ENCODE measurements at regions not wholly inside any gene's neighbourhood (a gene's known extent, or its start where the extent isn't known, plus 50 kb on each side); places are given as distances from the start of the nearest gene placed in this dataset.

- no peak for DNase-seq (ENCODE audit: low read depth)
- no peak overlapping the region for H3K4me3 ChIP-seq (ENCODE audit: low read depth, low read length)
- TF ChIP-seq POLR2A (IDR thresholded peaks at IDR 0.05; ENCODE audit: extremely low read depth, insufficient read length) (no peak), MYC (IDR thresholded peaks at IDR 0.05; ENCODE audit: low read depth, low read length) (no peak), MAX (IDR thresholded peaks at IDR 0.05; ENCODE audit: low read depth, low read length) (no peak), CTCF (IDR thresholded peaks at IDR 0.05; ENCODE audit: low read depth, low read length) (no peak)
Measured at GRCh38 chr9:80407220-80407619, 835.5 kb downstream of the TLE4 start.

- no peak for DNase-seq (ENCODE audit: low read depth)
- TF ChIP-seq POLR2A (IDR thresholded peaks at IDR 0.05; ENCODE audit: extremely low read depth, insufficient read length) (no peak), CTCF (IDR thresholded peaks at IDR 0.05; ENCODE audit: low read depth, low read length) (no peak), MAX (IDR thresholded peaks at IDR 0.05; ENCODE audit: low read depth, low read length) (no peak), MYC (IDR thresholded peaks at IDR 0.05; ENCODE audit: low read depth, low read length) (no peak)
- no peak overlapping the region for H3K4me3 ChIP-seq (ENCODE audit: low read depth, low read length)
Measured at GRCh38 chr9:80401243-80401642, 829.5 kb downstream of the TLE4 start.

- no peak overlapping the region for H3K4me3 ChIP-seq (ENCODE audit: low read depth, low read length)
- no peak for TF ChIP-seq POLR2A (IDR thresholded peaks at IDR 0.05; ENCODE audit: extremely low read depth, insufficient read length)
- no peak for TF ChIP-seq MAX (IDR thresholded peaks at IDR 0.05; ENCODE audit: low read depth, low read length)
- TF ChIP-seq MYC (IDR thresholded peaks at IDR 0.05; ENCODE audit: low read depth, low read length): no peak
- TF ChIP-seq CTCF (IDR thresholded peaks at IDR 0.05; ENCODE audit: low read depth, low read length): no peak
- DNase-seq (ENCODE audit: low read depth): no peak
Measured at GRCh38 chr9:80400624-80401230, 829.0 kb downstream of the TLE4 start.

- H3K4me3 ChIP-seq (ENCODE audit: low read depth, low read length): no peak overlapping the region
- DNase-seq (ENCODE audit: low read depth): no peak
- TF ChIP-seq CTCF (IDR thresholded peaks at IDR 0.05; ENCODE audit: low read depth, low read length): no peak
- no peak for TF ChIP-seq MYC (IDR thresholded peaks at IDR 0.05; ENCODE audit: low read depth, low read length)
- TF ChIP-seq MAX (IDR thresholded peaks at IDR 0.05; ENCODE audit: low read depth, low read length): no peak
- TF ChIP-seq POLR2A (IDR thresholded peaks at IDR 0.05; ENCODE audit: extremely low read depth, insufficient read length): no peak
Measured at GRCh38 chr9:80399606-80400005, 827.8 kb downstream of the TLE4 start.

GRCh38 chr9:80387828-80388227, 816.1 kb downstream of the TLE4 start:
- no peak for TF ChIP-seq CTCF (IDR thresholded peaks at IDR 0.05; ENCODE audit: low read depth, low read length)
- no peak for TF ChIP-seq MAX (IDR thresholded peaks at IDR 0.05; ENCODE audit: low read depth, low read length)
- no peak for TF ChIP-seq POLR2A (IDR thresholded peaks at IDR 0.05; ENCODE audit: extremely low read depth, insufficient read length)
- TF ChIP-seq MYC (IDR thresholded peaks at IDR 0.05; ENCODE audit: low read depth, low read length): no peak
- no peak for DNase-seq (ENCODE audit: low read depth)
- no peak overlapping the region for H3K4me3 ChIP-seq (ENCODE audit: low read depth, low read length)
